PC-9 (cell line): ENCODE measurements at regions not wholly inside any gene's neighbourhood (a gene's known extent, or its start where the extent isn't known, plus 50 kb on each side); places are given as distances from the start of the nearest gene placed in this dataset.

Experiments used
- BruUV-seq: library from RNA; stranded (reverse); fragments of 400-500 nt; replicated peaks from 2 replicates; lab custom pipeline; 2021; lab: Mats Ljungman, UMichigan
- CTCF ChIA-PET: fragments of 300-600 bp; sonication (Branson Sonifier 250); formaldehyde crosslinking; loops from one replicate; lab custom pipeline; 2022; ENCODE audit warnings: antibody characterized with exemption; lab: Charles Lee
- POLR2A ChIA-PET: fragments of 300-600 bp; sonication (Branson Sonifier 250); formaldehyde crosslinking; loops from one replicate; lab custom pipeline; 2022; ENCODE audit warnings: antibody characterized with exemption; ENCODE audit not compliant: unreplicated experiment; lab: Charles Lee
- DNase-seq, 2 experiments: peaks; one replicate each; pipeline versions ENCODE4 v3.0.0 to v3.0.0-alpha.2; 2015 to 2022; ENCODE audit warnings: mixed read lengths in 1 of 2
- H2AFZ ChIP-seq: fragments of 200-600 bp; sonication (generic); 2 replicates; pipeline ENCODE4 v1.8.1; 2017; ENCODE audit warnings: antibody characterized with exemption
- H3F3A ChIP-seq: fragments of 200-600 bp; sonication (generic); 2 replicates; pipeline ENCODE4 v1.8.1; 2017; ENCODE audit warnings: antibody characterized with exemption, mild to moderate bottlenecking, low read depth; ENCODE audit not compliant: insufficient read depth
- H3K27ac ChIP-seq: fragments of 200-600 bp; sonication (generic); 2 replicates; pipeline ENCODE4 v1.6.1; 2016; ENCODE audit warnings: mixed run types
- H3K27me3 ChIP-seq: fragments of 200-600 bp; sonication (generic); 2 replicates; pipeline ENCODE4 v1.6.1; 2016; ENCODE audit warnings: low read depth, mixed run types; ENCODE audit not compliant: insufficient read depth
- H3K36me3 ChIP-seq: fragments of 200-600 bp; sonication (generic); 2 replicates; pipeline ENCODE4 v1.6.1; 2016; ENCODE audit warnings: low read depth, mixed run types
- H3K4me1 ChIP-seq: fragments of 200-600 bp; sonication (generic); replicated peaks from 2 replicates; pipeline ENCODE4 v1.6.1; 2016; ENCODE audit warnings: mixed run types; ENCODE audit not compliant: insufficient read depth
- H3K4me2 ChIP-seq: fragments of 200-600 bp; sonication (generic); 2 replicates; pipeline ENCODE4 v1.6.1; 2017; ENCODE audit warnings: mixed run types
- H3K4me3 ChIP-seq: fragments of 200-600 bp; sonication (generic); 2 replicates; pipeline ENCODE4 v1.6.1; 2016; ENCODE audit warnings: mixed run types
- H3K79me2 ChIP-seq: fragments of 200-600 bp; sonication (generic); 2 replicates; pipeline ENCODE4 v1.6.1; 2017; ENCODE audit warnings: low read depth, mixed run types
- H3K9me2 ChIP-seq: fragments of 200-600 bp; sonication (generic); 2 replicates; pipeline ENCODE4 v1.8.1; 2017; ENCODE audit warnings: mild to moderate bottlenecking; ENCODE audit not compliant: insufficient read depth
- H3K9me3 ChIP-seq: fragments of 200-600 bp; sonication (generic); 2 replicates; pipeline ENCODE4 v1.8.1; 2016; ENCODE audit warnings: low read depth; ENCODE audit not compliant: insufficient read depth
- H4K20me1 ChIP-seq: fragments of 200-600 bp; sonication (generic); 2 replicates; pipeline ENCODE4 v1.8.1; 2017; ENCODE audit not compliant: insufficient read depth
- CTCF ChIP-seq: fragments of 200-600 bp; sonication (generic); conservative IDR thresholded peaks from 2 replicates; pipeline ENCODE4 v1.6.1; 2017; ENCODE audit warnings: mixed run types, antibody characterized with exemption, mild to moderate bottlenecking, moderate library complexity
- EZH2 ChIP-seq: fragments of 200-600 bp; sonication (generic); IDR thresholded peaks from 2 replicates; pipeline ENCODE4 v1.8.0; 2017; ENCODE audit warnings: antibody characterized with exemption, low read depth
- intact Hi-C: fragments of 100-400 bp; cut with micrococcal nuclease; formaldehyde crosslinking; loops from one replicate; pipeline ENCODE4 v1.10.0; 2022; ENCODE audit not compliant: unreplicated experiment

DNA sequence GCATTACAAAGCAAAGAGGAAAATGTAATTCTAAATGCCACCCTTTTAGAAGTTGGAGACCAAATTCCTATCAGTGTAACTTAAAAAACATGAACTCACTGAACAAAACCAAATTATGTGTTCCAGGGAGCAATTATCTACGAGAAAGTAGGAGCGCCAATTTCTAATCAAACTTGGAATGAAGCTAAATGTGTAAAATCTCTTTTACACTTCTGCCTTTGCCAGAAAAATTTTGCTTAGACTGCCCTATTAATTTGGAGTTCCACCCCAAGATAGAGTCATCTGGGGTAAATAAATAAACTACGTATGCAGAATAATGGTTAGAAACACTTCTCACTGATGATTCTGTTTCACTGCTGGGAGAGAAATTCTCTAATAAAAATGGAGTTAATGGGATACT lies 825.6 kb downstream of the MTRR start:
- Histone ChIP-seq H3K79me2 (no peaks in the 10 kb centered on the region), H3K4me1 (no peaks in the 10 kb centered on the region), H3K27me3 (peaks cover 34% of the 10 kb centered on the region; the same call in 1 of the 2 replicates), H3F3A (no peaks in the 10 kb centered on the region), H3K9me2 (0 out of 2 replicates have a peak, but pooled peaks cover 4% of the 10 kb centered on the region), H3K4me3 (no peak overlapping the region), H3K36me3 (no peaks in the 10 kb centered on the region), H2AFZ (no peak overlapping the region), H4K20me1 (no peaks in the 10 kb centered on the region), H3K4me2 (no peak overlapping the region), H3K27ac (no peak overlapping the region), H3K9me3 (no peaks in the 10 kb centered on the region; the same call in 1 of the 2 replicates)
- intact Hi-C loops, result no loop called here
- TF ChIP-seq EZH2 (no peak), CTCF (no peak)
- ChIA-PET POLR2A (no interaction called here), CTCF (no interaction called here)
- no TSS peak for BruUV-seq
- DNase-seq, result no peak

DNA sequence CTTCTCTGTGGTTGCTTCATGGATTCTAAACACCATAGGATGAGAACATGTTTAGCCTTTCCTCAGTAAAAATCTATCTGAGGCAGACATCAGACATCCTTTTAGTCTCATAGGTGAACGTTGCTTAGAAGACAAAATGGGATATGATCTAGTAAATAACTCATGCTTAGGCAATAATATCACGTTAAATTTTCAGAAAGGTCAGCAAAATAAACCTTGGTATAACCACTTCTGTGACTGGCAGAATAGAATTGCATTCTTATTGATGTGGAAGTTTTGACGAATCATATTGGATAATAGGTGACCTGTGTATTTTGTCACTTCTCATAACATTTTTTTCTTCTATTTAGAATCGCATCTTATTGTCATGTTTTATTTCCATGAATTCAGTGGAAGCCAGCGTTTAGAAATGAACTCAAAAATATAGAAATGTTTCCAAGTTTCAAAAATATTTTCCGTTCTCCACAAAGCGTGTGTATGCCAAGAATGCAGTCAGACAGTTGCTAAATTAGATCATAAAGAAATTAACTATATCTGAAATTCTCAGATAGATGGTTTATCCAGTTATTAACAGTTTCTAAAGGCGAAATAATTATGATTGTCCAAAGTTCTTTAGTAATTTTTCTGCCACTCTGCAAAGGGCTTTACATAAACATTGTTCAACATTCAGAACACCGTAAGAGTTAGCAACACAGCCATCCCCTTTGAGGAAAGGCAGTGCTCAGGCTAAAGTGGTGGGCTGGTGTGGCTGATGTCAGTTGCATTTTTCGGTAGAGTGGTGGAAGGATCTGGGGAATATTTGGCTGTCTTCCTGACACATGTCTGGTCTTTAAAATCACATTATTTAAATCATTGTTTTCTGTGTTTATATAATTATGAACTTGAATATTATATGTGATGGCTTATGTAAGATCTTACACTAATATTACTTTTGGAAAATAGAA lies 827.2 kb downstream of the MTRR start:
- H3K27me3 ChIP-seq, result peaks cover 38% of the 10 kb centered on the region; the same call in 1 of the 2 replicates
- H3K4me2 ChIP-seq, result no peak overlapping the region
- no peak overlapping the region for H3K4me3 ChIP-seq
- POLR2A ChIA-PET, result no interaction called here
- no TSS peak for BruUV-seq
- H2AFZ ChIP-seq, result 0 out of 2 replicates have a peak overlapping the region, but pooled peaks have one; percentile 32
- H3K27ac ChIP-seq, result no peak overlapping the region
- no peaks in the 10 kb centered on the region; the same call in 1 of the 2 replicates for H3K9me3 ChIP-seq
- H3K4me1 ChIP-seq, result no peaks in the 10 kb centered on the region
- H3F3A ChIP-seq, result no peaks in the 10 kb centered on the region
- DNase-seq, result no peak
- no peaks in the 10 kb centered on the region for H3K79me2 ChIP-seq
- intact Hi-C loops, result no loop called here
- no peak for TF ChIP-seq EZH2
- no peak for TF ChIP-seq CTCF
- CTCF ChIA-PET, result no interaction called here
- H3K9me2 ChIP-seq, result 0 out of 2 replicates have a peak, but pooled peaks cover 4% of the 10 kb centered on the region
- no peaks in the 10 kb centered on the region for H4K20me1 ChIP-seq
- no peaks in the 10 kb centered on the region for H3K36me3 ChIP-seq

DNA sequence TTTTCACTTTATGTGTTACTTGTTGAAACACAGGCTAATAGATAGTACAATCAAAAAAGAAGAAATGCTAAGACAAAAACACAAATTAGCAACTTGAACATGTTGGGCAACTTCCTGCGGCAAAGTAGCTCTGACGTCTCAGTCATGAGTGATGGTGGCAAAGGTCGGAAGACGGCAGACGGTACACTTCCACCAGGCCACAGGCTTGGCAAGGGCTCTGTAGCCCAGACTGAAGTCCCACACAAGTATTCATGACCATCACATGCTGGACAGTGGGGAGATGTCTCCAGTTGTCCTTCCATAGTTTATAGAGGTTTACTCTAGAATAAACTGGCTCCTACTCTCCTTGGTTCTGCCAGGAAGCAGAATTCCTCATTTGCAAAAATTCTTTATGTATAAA lies 831.3 kb downstream of the MTRR start:
- Histone ChIP-seq H3K4me2 (no peak overlapping the region), H3F3A (no peaks in the 10 kb centered on the region), H4K20me1 (no peaks in the 10 kb centered on the region), H3K79me2 (no peaks in the 10 kb centered on the region), H2AFZ (no peak overlapping the region), H3K36me3 (no peaks in the 10 kb centered on the region), H3K27ac (no peak overlapping the region), H3K4me3 (no peak overlapping the region), H3K4me1 (no peaks in the 10 kb centered on the region), H3K9me2 (0 out of 2 replicates have a peak, but pooled peaks cover 4% of the 10 kb centered on the region), H3K9me3 (no peaks in the 10 kb centered on the region; the same call in 1 of the 2 replicates), H3K27me3 (peaks cover 24% of the 10 kb centered on the region; the same call in 1 of the 2 replicates)
- ChIA-PET CTCF (no interaction called here), POLR2A (no interaction called here)
- TF ChIP-seq CTCF, result no peak
- TF ChIP-seq EZH2, result no peak
- DNase-seq, result no peak
- intact Hi-C loops, result no loop called here
- no TSS peak for BruUV-seq
